Suprapubic skin (tissue), 4 donors: ENCODE measurements at regions not wholly inside any gene's neighbourhood (a gene's known extent, or its start where the extent isn't known, plus 50 kb on each side); places are given as distances from the start of the nearest gene placed in this dataset.
A peak's percentile ranks its signal among the peaks of the same experiment; 100 is the strongest.

Experiments used
- DNase-seq, 2 donors: peaks; one replicate each; pipeline ENCODE4 v3.0.0-alpha.2; 2019; ENCODE audit warnings: low spot score in 2 of 2
- H3K27ac ChIP-seq: fragments of 200-600 bp; sonication (generic); one replicate; pipeline ENCODE4 v1.5.1; 2019
- H3K27me3 ChIP-seq: fragments of 200-600 bp; sonication (generic); one replicate; pipeline ENCODE4 v1.5.1; 2019
- H3K36me3 ChIP-seq: fragments of 200-600 bp; sonication (generic); one replicate; pipeline ENCODE4 v1.5.1; 2019
- H3K4me1 ChIP-seq: fragments of 200-600 bp; sonication (generic); one replicate; pipeline ENCODE4 v1.5.1; 2019
- H3K4me3 ChIP-seq: fragments of 200-600 bp; sonication (generic); one replicate; pipeline ENCODE4 v1.5.1; 2019; ENCODE audit warnings: mild to moderate bottlenecking
- H3K9me3 ChIP-seq: fragments of 200-600 bp; sonication (generic); one replicate; pipeline ENCODE4 v1.5.1; 2019
- EP300 ChIP-seq: sonication (generic); formaldehyde crosslinking; IDR thresholded peaks from one replicate; pipeline ENCODE4 v1.6.1; 2017; ENCODE audit warnings: antibody characterized with exemption
- POLR2A ChIP-seq, 2 donors: fragments of 450-650 bp; IDR thresholded peaks; one replicate each; pipeline ENCODE4 v1.6.1; 2017; ENCODE audit warnings: antibody characterized with exemption in 2 of 2, mild to moderate bottlenecking in 2 of 2, moderate library complexity in 2 of 2
- POLR2AphosphoS5 ChIP-seq, 3 donors: sonication (generic); formaldehyde crosslinking; IDR thresholded peaks; one replicate each; pipeline ENCODE4 v1.6.1; 2017; ENCODE audit warnings: antibody characterized with exemption in 3 of 3
- WGBS: methylation state at CpG from one replicate; pipeline ENCODE4 v1.1.5; 2018; 5-methylcytosine and 5-hydroxymethylcytosine counted together
- TF ChIP-seq, protein P1 (sequence below), 2 donors: fragments of 200-600 bp in 1 of 2; fragments of 450-650 bp in 1 of 2; sonication (generic) in 1 of 2; IDR thresholded peaks; one replicate each; pipeline ENCODE4 v1.5.1; 2016 to 2019; ENCODE audit warnings: antibody characterized with exemption in 2 of 2, mild to moderate bottlenecking in 1 of 2, moderate library complexity in 1 of 2

DNA sequence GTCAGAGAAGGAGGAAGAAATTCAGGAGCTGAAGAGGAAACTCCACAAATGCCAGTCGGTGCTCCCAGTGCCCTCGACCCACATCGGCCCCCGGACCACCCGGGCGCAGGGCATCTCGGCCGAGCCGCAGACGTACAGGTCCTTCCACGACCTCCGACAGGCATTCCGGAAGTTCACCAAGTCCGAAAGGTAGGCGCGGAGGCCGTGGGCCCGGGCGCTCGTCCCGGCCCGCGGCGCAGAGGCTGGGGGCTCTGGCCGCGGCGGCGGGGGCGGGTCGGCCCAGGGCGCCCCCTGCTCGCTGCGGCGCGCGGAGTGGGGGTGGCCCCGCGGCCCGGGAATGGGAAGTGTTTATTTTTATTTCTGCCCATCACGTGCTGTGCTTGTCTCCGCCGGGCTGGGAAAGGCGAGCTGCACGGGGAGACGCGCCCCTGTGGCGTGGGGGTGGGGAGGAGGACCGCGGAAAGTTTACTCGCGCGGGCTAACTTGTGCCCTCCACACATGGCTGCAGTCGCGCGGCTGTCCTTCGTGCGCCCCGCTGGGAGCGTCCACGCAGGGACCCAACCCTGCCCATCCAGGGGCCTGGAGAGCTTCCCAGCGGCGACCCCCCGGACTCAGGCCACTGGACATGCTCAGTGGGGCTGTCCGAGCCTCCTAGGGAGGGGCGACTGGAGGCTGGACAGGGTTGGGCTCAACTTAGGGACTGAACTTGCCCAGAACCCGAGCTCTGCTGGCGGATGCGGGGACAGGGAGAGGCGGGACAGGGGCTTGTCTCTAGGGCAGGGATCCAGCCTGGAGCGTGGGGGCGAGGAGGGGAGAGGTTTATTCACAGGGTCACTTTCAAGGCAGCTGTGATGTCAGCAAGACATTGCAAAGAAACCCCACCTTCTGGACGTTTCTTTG lies 82.6 kb upstream of the PRKG1 start:
- TF ChIP-seq, protein P1, sequence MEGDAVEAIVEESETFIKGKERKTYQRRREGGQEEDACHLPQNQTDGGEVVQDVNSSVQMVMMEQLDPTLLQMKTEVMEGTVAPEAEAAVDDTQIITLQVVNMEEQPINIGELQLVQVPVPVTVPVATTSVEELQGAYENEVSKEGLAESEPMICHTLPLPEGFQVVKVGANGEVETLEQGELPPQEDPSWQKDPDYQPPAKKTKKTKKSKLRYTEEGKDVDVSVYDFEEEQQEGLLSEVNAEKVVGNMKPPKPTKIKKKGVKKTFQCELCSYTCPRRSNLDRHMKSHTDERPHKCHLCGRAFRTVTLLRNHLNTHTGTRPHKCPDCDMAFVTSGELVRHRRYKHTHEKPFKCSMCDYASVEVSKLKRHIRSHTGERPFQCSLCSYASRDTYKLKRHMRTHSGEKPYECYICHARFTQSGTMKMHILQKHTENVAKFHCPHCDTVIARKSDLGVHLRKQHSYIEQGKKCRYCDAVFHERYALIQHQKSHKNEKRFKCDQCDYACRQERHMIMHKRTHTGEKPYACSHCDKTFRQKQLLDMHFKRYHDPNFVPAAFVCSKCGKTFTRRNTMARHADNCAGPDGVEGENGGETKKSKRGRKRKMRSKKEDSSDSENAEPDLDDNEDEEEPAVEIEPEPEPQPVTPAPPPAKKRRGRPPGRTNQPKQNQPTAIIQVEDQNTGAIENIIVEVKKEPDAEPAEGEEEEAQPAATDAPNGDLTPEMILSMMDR (IDR thresholded peaks at IDR 0.05), result no peak
- TF ChIP-seq POLR2A (IDR thresholded peaks at IDR 0.05), result no peak
- TF ChIP-seq POLR2AphosphoS5 (IDR thresholded peaks at IDR 0.05), result no peak
- TF ChIP-seq EP300, result no peak
- H3K27ac ChIP-seq, result peak overlapping the region; percentile 72
- peak in 1 of 2 donors; percentile 73 for DNase-seq
- H3K4me1 ChIP-seq, result peaks cover 19% of the 10 kb centered on the region
- H3K4me3 ChIP-seq, result peak overlapping the region; percentile 62
- H3K27me3 ChIP-seq, result peaks cover 31% of the 10 kb centered on the region
- no peaks in the 10 kb centered on the region for H3K9me3 ChIP-seq
- no peaks in the 10 kb centered on the region for H3K36me3 ChIP-seq
- 1% methylated on average over 15 of the region's 72 CpGs for WGBS

DNA sequence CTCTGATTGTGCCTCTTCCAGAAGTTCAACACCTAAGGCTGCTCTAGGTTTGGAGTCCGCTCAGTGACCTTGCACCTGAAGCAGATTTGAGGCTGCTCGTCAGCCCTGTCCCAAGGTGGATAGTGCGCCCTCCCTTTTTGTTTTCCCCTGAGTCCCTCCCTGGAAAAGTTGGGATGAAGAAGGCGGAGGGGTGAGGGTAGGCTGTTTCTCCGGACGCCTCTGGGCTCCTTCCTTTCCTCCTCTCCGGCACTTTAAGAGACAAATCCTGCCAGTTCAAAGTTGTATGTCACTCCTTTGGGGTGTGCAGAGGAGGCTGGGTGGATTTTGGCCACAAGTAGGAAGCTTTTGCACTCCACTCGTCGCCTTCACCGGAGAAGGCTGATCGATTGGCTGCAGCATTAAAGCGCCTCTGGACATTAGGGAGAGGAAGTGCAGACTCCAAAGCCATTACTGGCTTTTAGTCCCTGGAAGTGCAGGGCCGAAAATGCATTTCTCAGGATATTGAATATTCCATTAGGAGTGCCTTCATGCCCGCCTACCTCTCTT lies 81.9 kb upstream of the PRKG1 start:
- H3K4me3 ChIP-seq, result peak overlapping the region; percentile 62
- H3K27me3 ChIP-seq, result peaks cover 31% of the 10 kb centered on the region
- H3K9me3 ChIP-seq, result no peaks in the 10 kb centered on the region
- WGBS, result 42% methylated on average over 14 of the region's 14 CpGs
- no peaks in the 10 kb centered on the region for H3K36me3 ChIP-seq
- H3K4me1 ChIP-seq, result peaks cover 19% of the 10 kb centered on the region
- DNase-seq, result no peak
- TF ChIP-seq EP300 (no peak), POLR2AphosphoS5 (IDR thresholded peaks at IDR 0.05) (no peak), POLR2A (IDR thresholded peaks at IDR 0.05) (no peak)
- TF ChIP-seq, protein P1 (IDR thresholded peaks at IDR 0.05), result no peak
- peak overlapping the region; percentile 72 for H3K27ac ChIP-seq

DNA sequence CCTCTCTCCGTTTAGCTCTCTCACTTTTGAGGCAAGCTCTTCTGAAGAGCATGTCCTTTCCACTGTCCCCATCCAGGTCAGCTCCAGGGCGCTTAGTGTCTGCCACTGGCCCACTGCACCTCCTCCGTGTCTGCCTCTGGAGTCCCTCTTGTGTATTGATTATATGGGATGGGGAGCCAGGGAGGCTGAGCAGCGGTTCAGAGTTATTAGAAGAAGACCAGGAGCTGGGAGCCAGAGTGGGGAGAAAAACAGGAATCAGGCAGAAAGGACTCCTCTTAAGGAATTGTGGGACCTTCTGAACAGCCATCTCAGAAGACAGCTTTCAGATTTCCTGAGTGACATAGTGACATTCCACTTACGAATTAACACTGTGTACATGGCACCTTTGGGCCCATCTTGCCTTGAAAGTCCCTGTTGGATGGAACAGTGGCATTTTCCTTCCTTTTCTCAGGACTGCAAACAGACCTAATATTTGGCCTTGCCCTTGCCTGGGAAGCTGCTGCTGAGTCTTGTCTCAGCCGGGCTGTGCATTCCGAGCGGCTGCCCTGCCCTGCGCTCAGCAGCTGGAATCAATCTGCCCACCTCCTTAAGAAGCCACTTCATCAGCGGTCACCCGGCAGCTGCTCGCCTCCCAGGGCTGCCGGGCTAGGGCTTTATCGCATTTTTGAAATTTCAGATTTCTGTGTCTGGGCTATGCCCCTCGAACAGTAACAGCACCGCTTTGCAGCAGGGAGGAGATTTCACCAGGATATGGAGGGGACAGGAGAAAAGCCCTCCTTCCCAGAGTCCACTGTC lies 81.1 kb upstream of the PRKG1 start:
- peaks cover 31% of the 10 kb centered on the region for H3K27me3 ChIP-seq
- H3K36me3 ChIP-seq, result no peaks in the 10 kb centered on the region
- no peak for TF ChIP-seq POLR2AphosphoS5 (IDR thresholded peaks at IDR 0.05)
- peak overlapping the region; percentile 62 for H3K4me3 ChIP-seq
- 48% methylated on average over 14 of the region's 16 CpGs for WGBS
- DNase-seq, result no peak
- peaks cover 19% of the 10 kb centered on the region for H3K4me1 ChIP-seq
- H3K9me3 ChIP-seq, result no peaks in the 10 kb centered on the region
- H3K27ac ChIP-seq, result peak overlapping the region; percentile 36

DNA sequence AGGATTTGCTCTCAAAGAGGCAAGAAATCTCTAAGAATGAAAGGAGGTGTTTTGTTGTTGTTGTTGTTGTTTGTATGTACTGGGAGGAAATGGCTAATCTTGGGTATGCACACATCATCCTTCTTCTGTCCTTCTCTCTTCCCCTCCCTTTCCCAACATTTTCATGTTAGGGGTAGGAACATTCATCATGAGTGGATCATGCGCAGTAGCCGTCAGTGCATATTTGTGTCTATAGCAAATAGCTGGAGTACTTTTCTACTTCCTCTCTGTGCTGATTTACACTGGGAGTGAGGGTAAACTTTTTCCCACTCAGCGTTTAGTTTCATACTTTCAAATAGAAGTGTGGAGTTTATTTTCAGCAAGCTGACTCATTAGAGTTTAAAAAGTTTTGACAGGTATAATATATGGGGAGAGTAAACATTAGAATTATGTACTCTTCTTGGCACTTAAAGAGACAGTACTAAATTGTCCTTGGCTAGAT lies 80.5 kb upstream of the PRKG1 start:
- H3K27ac ChIP-seq, result peak overlapping the region; percentile 36
- peaks cover 31% of the 10 kb centered on the region for H3K27me3 ChIP-seq
- WGBS, result 9% methylated on average over 3 of the region's 3 CpGs
- peaks cover 19% of the 10 kb centered on the region for H3K4me1 ChIP-seq
- TF ChIP-seq POLR2AphosphoS5 (IDR thresholded peaks at IDR 0.05), result no peak
- TF ChIP-seq, protein P1 (IDR thresholded peaks at IDR 0.05), result no peak
- no peak for TF ChIP-seq POLR2A (IDR thresholded peaks at IDR 0.05)
- H3K9me3 ChIP-seq, result no peaks in the 10 kb centered on the region
- H3K4me3 ChIP-seq, result peak overlapping the region; percentile 62
- DNase-seq, result no peak
- no peaks in the 10 kb centered on the region for H3K36me3 ChIP-seq

DNA sequence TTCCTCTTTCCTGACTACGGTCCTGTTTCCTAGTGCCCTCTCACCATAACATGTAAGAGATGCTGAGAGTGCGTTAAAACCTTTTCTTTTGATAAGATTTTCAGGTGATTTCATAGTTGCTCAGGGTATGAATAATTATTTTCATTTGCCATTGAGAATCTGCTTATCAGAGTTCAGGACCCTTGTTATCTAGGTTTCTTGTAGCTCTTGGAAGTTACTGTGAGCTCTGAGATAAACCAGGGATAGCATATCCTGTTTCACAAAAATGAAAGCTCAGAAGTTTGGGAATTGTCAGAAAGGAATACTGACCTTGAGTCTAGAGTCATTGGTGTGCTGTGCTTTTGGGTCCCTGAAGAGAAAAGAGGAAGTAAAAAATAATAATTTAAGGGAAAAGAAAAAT lies 76.8 kb upstream of the PRKG1 start:
- H3K36me3 ChIP-seq, result no peaks in the 10 kb centered on the region
- DNase-seq, result no peak
- H3K27me3 ChIP-seq, result peaks cover 9% of the 10 kb centered on the region
- no peaks in the 10 kb centered on the region for H3K9me3 ChIP-seq
- H3K27ac ChIP-seq, result no peak overlapping the region
- no peak overlapping the region for H3K4me3 ChIP-seq
- no peak for TF ChIP-seq POLR2AphosphoS5 (IDR thresholded peaks at IDR 0.05)
- TF ChIP-seq, protein P1 (IDR thresholded peaks at IDR 0.05), result no peak
- TF ChIP-seq EP300, result no peak
- TF ChIP-seq POLR2A (IDR thresholded peaks at IDR 0.05), result no peak
- H3K4me1 ChIP-seq, result peaks cover 7% of the 10 kb centered on the region
- WGBS, result 90% methylated on average over 2 of the region's 2 CpGs
